ENCODE measurements at regions not wholly inside any gene's neighbourhood (a gene's known extent, or its start where the extent isn't known, plus 50 kb on each side); places are given as distances from the start of the nearest gene placed in this dataset.

DNA sequence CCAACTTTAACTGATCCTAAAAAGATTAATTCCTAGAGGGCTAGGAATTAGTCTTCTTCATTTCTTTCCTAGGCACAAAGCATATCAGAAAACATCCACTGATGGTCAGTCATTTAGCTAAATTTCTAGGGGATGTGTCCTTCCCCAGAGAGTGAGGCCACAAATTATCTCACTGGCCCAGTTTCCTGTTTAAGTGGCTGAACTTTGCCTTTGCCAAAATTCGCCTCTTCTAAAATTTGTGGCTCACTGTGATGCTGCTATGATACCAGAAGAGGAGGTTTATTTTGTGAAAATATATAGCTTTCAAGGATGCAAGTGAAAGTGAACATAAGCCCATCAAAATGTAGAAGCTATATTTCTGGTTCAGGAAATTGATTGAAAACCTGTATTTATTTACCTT is 98.1 kb upstream of the FER start:
- TF ChIP-seq POLR2A (IDR thresholded peaks at IDR 0.05): no peak
- TF ChIP-seq, protein P1, sequence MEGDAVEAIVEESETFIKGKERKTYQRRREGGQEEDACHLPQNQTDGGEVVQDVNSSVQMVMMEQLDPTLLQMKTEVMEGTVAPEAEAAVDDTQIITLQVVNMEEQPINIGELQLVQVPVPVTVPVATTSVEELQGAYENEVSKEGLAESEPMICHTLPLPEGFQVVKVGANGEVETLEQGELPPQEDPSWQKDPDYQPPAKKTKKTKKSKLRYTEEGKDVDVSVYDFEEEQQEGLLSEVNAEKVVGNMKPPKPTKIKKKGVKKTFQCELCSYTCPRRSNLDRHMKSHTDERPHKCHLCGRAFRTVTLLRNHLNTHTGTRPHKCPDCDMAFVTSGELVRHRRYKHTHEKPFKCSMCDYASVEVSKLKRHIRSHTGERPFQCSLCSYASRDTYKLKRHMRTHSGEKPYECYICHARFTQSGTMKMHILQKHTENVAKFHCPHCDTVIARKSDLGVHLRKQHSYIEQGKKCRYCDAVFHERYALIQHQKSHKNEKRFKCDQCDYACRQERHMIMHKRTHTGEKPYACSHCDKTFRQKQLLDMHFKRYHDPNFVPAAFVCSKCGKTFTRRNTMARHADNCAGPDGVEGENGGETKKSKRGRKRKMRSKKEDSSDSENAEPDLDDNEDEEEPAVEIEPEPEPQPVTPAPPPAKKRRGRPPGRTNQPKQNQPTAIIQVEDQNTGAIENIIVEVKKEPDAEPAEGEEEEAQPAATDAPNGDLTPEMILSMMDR (IDR thresholded peaks at IDR 0.05): no peak
